Stimulated activated CD4-positive, alpha-beta T cell treated with anti-CD3 and anti-CD28 coated beads, TNF-alpha, amount 100 ng/mL, for 48 hours (primary cell): ENCODE measurements at regions not wholly inside any gene's neighbourhood (a gene's known extent, or its start where the extent isn't known, plus 50 kb on each side); places are given as distances from the start of the nearest gene placed in this dataset.
"Not testable (repeated sequence)": the region's sequence is repeated elsewhere in the genome, so short reads cannot be mapped to it uniquely, and the experiment has no call there.

Experiments
- DNase-seq, 3 donors: peaks; one replicate each; pipeline ENCODE4 v3.0.0-alpha.2; 2020; ENCODE audit warnings: low read depth in 3 of 3

GRCh38 chr4:187332141-187332540 is 608.5 kb upstream of the FAT1 start:
- no peak for DNase-seq

- no peak for DNase-seq
These were observed 609.5 kb upstream of the FAT1 start for GRCh38 chr4:187333151-187333550.

GRCh38 chr4:187335339-187335738 is 611.7 kb upstream of the FAT1 start:
- DNase-seq, result no peak

GRCh38 chr4:187354740-187355139 is 631.1 kb upstream of the FAT1 start:
- no peak for DNase-seq

- no peak for DNase-seq
These were observed 633.5 kb upstream of the FAT1 start for GRCh38 chr4:187357045-187357643.

- DNase-seq, result no peak
These were observed 634.2 kb upstream of the FAT1 start for GRCh38 chr4:187357821-187358220.

- no peak for DNase-seq
These were observed 632.4 kb upstream of the ZFP42 start for GRCh38 chr4:187362937-187363857.

- no peak for DNase-seq
These were observed 631.2 kb upstream of the ZFP42 start for GRCh38 chr4:187364401-187364800.

GRCh38 chr4:187364851-187365250 is 630.7 kb upstream of the ZFP42 start:
- DNase-seq, result no peak

GRCh38 chr4:187366530-187366929 is 629.0 kb upstream of the ZFP42 start:
- DNase-seq, result no peak

GRCh38 chr4:187370918-187371317 is 624.7 kb upstream of the ZFP42 start:
- DNase-seq, result no peak

GRCh38 chr4:187378441-187378840 is 617.1 kb upstream of the ZFP42 start:
- no peak for DNase-seq

- DNase-seq, result no peak
These were observed 615.4 kb upstream of the ZFP42 start for GRCh38 chr4:187380181-187380581.

- no peak for DNase-seq
These were observed 612.4 kb upstream of the ZFP42 start for GRCh38 chr4:187383181-187383580.

- DNase-seq, result no peak
These were observed 607.8 kb upstream of the ZFP42 start for GRCh38 chr4:187387739-187388138.

- no peak for DNase-seq
These were observed 606.2 kb upstream of the ZFP42 start for GRCh38 chr4:187389420-187389819.

- no peak for DNase-seq
These were observed 604.9 kb upstream of the ZFP42 start for GRCh38 chr4:187390646-187391045.

- no peak for DNase-seq
These were observed 601.8 kb upstream of the ZFP42 start for GRCh38 chr4:187393531-187394344.

- DNase-seq, result no peak
These were observed 599.5 kb upstream of the ZFP42 start for GRCh38 chr4:187396106-187396505.

- not testable (repeated sequence) for DNase-seq
These were observed 587.1 kb upstream of the ZFP42 start for GRCh38 chr4:187408447-187408846.

- no peak for DNase-seq
These were observed 581.8 kb upstream of the ZFP42 start for GRCh38 chr4:187413564-187414358.

- no peak for DNase-seq
These were observed 580.9 kb upstream of the ZFP42 start for GRCh38 chr4:187414716-187415115.
